Esophagus muscularis mucosa (tissue), 4 donors: ENCODE measurements at regions not wholly inside any gene's neighbourhood (a gene's known extent, or its start where the extent isn't known, plus 50 kb on each side); places are given as distances from the start of the nearest gene placed in this dataset.

Experiments used
- DNase-seq: peaks from one replicate; pipeline ENCODE4 v3.0.0-alpha.2; 2017; ENCODE audit errors: extremely low spot score
- H3K27ac ChIP-seq, 4 donors: fragments of 200-600 bp; sonication (generic); replicated peaks in 1 of 4; 1 replicate in 3 of 4; 2 replicates in 1 of 4; pipeline ENCODE4 v1.5.1; 2016 to 2019; ENCODE audit warnings: mild to moderate bottlenecking in 1 of 4
- H3K27me3 ChIP-seq, 4 donors: fragments of 200-600 bp; sonication (generic); one replicate each; pipeline versions ENCODE4 v1.5.1 to v1.6.0; 2016 to 2019
- H3K36me3 ChIP-seq, 4 donors: fragments of 200-600 bp; sonication (generic); one replicate each; pipeline ENCODE4 v1.5.1; 2016 to 2019
- H3K4me1 ChIP-seq, 4 donors: fragments of 200-600 bp; sonication (generic); one replicate each; pipeline ENCODE4 v1.5.1; 2016 to 2019
- H3K4me3 ChIP-seq, 4 donors: fragments of 200-600 bp; sonication (generic); 1 replicate in 2 of 4; 2 replicates in 2 of 4; pipeline ENCODE4 v1.5.1; 2016 to 2019; ENCODE audit warnings: mild to moderate bottlenecking in 4 of 4, moderate library complexity in 1 of 4
- H3K9me3 ChIP-seq, 4 donors: fragments of 200-600 bp; sonication (generic); 1 replicate in 3 of 4; 2 replicates in 1 of 4; pipeline ENCODE4 v1.5.1; 2016 to 2019
- EP300 ChIP-seq: sonication (generic); formaldehyde crosslinking; IDR thresholded peaks from one replicate; pipeline ENCODE4 v1.6.1; 2017; ENCODE audit warnings: antibody characterized with exemption
- POLR2A ChIP-seq: fragments of 450-650 bp; IDR thresholded peaks from one replicate; pipeline ENCODE4 v1.6.1; 2017; ENCODE audit warnings: antibody characterized with exemption, moderate library complexity, mild to moderate bottlenecking, low read depth
- POLR2AphosphoS5 ChIP-seq, 2 donors: sonication (generic); formaldehyde crosslinking; IDR thresholded peaks; one replicate each; pipeline ENCODE4 v1.6.1; 2017; ENCODE audit warnings: antibody characterized with exemption in 2 of 2
- WGBS: methylation state at CpG from one replicate; pipeline ENCODE4 v1.1.5; 2018; 5-methylcytosine and 5-hydroxymethylcytosine counted together
- intact Hi-C: fragments of 100-400 bp; cut with DNase I; formaldehyde crosslinking; loops from one replicate; pipeline ENCODE4 v1.15.1; 2023
- TF ChIP-seq, protein P1 (sequence below), 3 experiments: fragments of 200-600 bp in 2 of 3; fragments of 450-650 bp in 1 of 3; sonication (generic) in 2 of 3; IDR thresholded peaks; one replicate each; pipeline ENCODE4 v1.5.1; 2017 to 2019; ENCODE audit warnings: antibody characterized with exemption in 3 of 3, mild to moderate bottlenecking in 2 of 3, moderate library complexity in 1 of 3

DNA sequence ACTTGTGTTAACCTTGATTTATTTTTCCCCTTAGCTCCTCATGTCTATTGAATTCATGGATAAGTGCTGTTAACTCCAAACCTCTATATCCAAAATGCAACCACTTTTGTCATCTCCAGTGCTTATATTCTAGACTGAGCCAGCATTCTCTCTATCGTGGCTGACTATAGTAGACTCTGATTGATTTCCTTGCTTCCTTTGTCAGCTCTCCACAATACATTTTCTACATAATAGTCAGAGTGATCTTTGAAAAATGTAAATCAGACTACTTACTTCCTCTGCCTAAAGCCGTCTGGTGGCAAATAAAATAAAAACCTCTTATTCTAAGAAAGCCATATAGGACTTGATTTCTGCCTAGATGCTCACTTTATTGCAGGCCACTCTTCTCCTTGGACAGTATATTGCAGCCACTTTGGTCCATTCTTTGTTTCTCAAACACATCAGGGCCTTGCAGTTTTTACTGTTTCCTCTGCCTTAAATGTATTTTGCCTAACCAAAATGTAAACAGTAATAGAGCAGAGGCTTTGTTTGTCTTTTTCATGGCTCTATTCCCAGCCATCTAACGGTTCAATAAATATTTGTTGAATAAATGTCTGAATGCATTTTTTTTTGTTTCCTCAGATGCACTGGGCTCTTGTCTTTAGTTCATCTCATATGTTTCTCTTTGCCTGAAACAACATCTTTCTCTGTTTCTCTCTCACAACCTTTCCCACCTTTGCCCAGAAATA, 243.6 kb upstream of the CSNK1A1L start:
- intact Hi-C loops: no loop called here
- Histone ChIP-seq H3K9me3 (no peaks in the 10 kb centered on the region), H3K4me3 (no peak overlapping the region), H3K36me3 (no peaks in the 10 kb centered on the region), H3K4me1 (peaks cover 0 to 4% (median 0%) of the 10 kb centered on the region in 4 donors), H3K27me3 (no peaks in the 10 kb centered on the region), H3K27ac (no peak overlapping the region)
- no peak for DNase-seq
- TF ChIP-seq POLR2AphosphoS5 (IDR thresholded peaks at IDR 0.05) (no peak), POLR2A (no peak)
- 64% methylated on average over 3 of the region's 3 CpGs for WGBS

DNA sequence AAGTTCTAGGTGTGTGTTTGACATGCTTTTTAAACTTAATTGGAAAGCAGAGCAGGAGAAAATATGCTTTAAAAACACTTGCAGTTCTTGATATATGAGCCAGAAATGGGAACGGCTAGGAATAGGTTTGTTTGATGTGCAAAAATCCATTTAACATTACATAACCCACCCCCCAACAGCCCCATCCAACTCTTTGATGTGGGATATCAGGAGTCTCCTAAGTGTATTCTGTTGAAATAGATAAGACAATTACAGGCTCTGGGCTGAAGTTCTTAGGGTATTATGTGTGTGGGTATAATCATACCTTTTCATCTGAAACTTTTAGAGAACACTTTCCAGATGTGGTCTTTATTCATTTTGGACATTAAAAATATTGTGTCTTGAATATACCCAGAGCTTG, 240.4 kb upstream of the CSNK1A1L start:
- DNase-seq: no peak
- Histone ChIP-seq H3K9me3 (no peaks in the 10 kb centered on the region), H3K4me3 (no peak overlapping the region), H3K27ac (no peak overlapping the region), H3K27me3 (no peaks in the 10 kb centered on the region), H3K36me3 (no peaks in the 10 kb centered on the region), H3K4me1 (peaks cover 0 to 12% (median 0%) of the 10 kb centered on the region in 4 donors)
- intact Hi-C loops: no loop called here
- TF ChIP-seq POLR2A (no peak), POLR2AphosphoS5 (IDR thresholded peaks at IDR 0.05) (no peak), EP300 (no peak)
- TF ChIP-seq, protein P1, sequence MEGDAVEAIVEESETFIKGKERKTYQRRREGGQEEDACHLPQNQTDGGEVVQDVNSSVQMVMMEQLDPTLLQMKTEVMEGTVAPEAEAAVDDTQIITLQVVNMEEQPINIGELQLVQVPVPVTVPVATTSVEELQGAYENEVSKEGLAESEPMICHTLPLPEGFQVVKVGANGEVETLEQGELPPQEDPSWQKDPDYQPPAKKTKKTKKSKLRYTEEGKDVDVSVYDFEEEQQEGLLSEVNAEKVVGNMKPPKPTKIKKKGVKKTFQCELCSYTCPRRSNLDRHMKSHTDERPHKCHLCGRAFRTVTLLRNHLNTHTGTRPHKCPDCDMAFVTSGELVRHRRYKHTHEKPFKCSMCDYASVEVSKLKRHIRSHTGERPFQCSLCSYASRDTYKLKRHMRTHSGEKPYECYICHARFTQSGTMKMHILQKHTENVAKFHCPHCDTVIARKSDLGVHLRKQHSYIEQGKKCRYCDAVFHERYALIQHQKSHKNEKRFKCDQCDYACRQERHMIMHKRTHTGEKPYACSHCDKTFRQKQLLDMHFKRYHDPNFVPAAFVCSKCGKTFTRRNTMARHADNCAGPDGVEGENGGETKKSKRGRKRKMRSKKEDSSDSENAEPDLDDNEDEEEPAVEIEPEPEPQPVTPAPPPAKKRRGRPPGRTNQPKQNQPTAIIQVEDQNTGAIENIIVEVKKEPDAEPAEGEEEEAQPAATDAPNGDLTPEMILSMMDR (IDR thresholded peaks at IDR 0.05): no peak
- 15% methylated on average over 1 of the region's 1 CpG for WGBS

DNA sequence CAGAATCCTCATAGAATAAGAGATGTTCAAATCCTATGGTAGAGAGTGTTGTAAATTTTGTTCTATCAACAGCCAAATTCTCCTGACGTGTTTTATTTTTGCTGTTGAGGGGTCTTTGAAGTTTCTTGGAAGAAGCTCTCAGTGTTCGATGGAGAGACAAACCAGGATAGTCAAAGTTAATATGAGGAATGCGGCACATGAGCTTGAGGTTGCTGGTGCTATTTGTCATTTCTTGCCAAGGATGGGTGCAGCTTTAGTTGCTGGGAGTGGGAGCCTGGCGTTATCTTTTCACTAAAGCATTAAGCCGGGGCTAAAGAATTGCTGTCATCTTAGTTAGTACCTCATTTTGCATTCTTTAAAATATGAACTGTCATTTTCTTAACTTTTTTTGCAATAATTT, 239.9 kb upstream of the CSNK1A1L start:
- TF ChIP-seq EP300 (no peak), POLR2A (no peak), POLR2AphosphoS5 (IDR thresholded peaks at IDR 0.05) (no peak)
- TF ChIP-seq, protein P1 (IDR thresholded peaks at IDR 0.05): no peak
- no peak for DNase-seq
- H3K36me3 ChIP-seq: no peaks in the 10 kb centered on the region
- no peaks in the 10 kb centered on the region for H3K9me3 ChIP-seq
- peaks cover 0 to 12% (median 0%) of the 10 kb centered on the region in 4 donors for H3K4me1 ChIP-seq
- 76% methylated on average over 5 of the region's 5 CpGs for WGBS
- no peaks in the 10 kb centered on the region for H3K27me3 ChIP-seq
- no peak overlapping the region for H3K4me3 ChIP-seq
- intact Hi-C loops: no loop called here
- H3K27ac ChIP-seq: no peak overlapping the region

DNA sequence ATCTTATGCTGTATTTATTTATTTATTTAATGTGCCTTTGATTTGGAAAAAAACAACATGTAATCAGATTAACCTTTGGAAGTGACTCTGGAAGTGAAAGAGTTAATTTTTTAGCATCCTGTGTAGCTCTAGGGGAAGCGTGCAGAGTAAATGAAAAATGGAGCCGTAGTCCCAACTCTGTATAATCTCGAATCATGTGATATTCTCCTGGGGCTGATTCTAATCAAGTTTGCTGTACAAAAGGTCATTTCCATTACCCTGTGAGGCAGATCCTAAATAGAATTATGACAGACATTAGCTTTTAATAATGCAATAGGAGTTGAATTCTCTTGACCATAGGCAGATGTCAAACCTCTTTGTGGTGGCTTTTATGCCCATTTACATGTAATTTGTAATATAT, 238.6 kb upstream of the CSNK1A1L start:
- no peak overlapping the region for H3K4me3 ChIP-seq
- TF ChIP-seq POLR2AphosphoS5 (IDR thresholded peaks at IDR 0.05) (no peak), EP300 (no peak), POLR2A (no peak)
- TF ChIP-seq, protein P1 (IDR thresholded peaks at IDR 0.05): no peak
- no peak overlapping the region for H3K27ac ChIP-seq
- intact Hi-C loops: no loop called here
- no peaks in the 10 kb centered on the region for H3K36me3 ChIP-seq
- no peaks in the 10 kb centered on the region for H3K27me3 ChIP-seq
- peaks cover 0 to 12% (median 0%) of the 10 kb centered on the region in 4 donors for H3K4me1 ChIP-seq
- WGBS: 30% methylated on average over 3 of the region's 3 CpGs
- no peaks in the 10 kb centered on the region for H3K9me3 ChIP-seq
- no peak for DNase-seq

DNA sequence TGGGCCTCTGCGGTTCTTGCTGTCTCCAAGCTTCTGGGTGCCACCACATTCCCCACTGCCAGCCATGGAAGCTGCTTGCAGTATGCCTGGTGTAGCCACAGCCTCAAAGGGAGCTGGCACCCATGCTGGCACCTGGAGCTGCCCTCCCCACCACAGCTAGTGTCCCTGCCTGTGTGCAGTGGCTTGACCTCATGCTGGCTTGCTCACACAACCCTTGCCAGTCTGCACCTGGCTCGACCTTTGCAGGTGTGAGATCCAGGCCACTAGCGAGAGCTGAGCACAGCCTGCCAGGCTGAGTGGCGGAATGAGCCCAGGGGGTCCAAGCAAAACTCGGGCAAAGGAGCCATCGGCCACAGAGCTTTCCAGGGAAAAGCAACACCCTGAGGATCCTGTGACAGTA, 236.7 kb upstream of the CSNK1A1L start:
- Histone ChIP-seq H3K27ac (no peak overlapping the region), H3K36me3 (no peaks in the 10 kb centered on the region), H3K27me3 (no peaks in the 10 kb centered on the region), H3K4me3 (no peak overlapping the region), H3K9me3 (no peaks in the 10 kb centered on the region), H3K4me1 (peaks cover 0 to 12% (median 0%) of the 10 kb centered on the region in 4 donors)
- TF ChIP-seq POLR2A (no peak), EP300 (no peak), POLR2AphosphoS5 (IDR thresholded peaks at IDR 0.05) (no peak)
- TF ChIP-seq, protein P1 (IDR thresholded peaks at IDR 0.05): no peak
- DNase-seq: no peak
- intact Hi-C loops: no loop called here
- WGBS: 96% methylated on average over 5 of the region's 6 CpGs
